ENCODE measurements at regions not wholly inside any gene's neighbourhood (a gene's known extent, or its start where the extent isn't known, plus 50 kb on each side); places are given as distances from the start of the nearest gene placed in this dataset.

DNA sequence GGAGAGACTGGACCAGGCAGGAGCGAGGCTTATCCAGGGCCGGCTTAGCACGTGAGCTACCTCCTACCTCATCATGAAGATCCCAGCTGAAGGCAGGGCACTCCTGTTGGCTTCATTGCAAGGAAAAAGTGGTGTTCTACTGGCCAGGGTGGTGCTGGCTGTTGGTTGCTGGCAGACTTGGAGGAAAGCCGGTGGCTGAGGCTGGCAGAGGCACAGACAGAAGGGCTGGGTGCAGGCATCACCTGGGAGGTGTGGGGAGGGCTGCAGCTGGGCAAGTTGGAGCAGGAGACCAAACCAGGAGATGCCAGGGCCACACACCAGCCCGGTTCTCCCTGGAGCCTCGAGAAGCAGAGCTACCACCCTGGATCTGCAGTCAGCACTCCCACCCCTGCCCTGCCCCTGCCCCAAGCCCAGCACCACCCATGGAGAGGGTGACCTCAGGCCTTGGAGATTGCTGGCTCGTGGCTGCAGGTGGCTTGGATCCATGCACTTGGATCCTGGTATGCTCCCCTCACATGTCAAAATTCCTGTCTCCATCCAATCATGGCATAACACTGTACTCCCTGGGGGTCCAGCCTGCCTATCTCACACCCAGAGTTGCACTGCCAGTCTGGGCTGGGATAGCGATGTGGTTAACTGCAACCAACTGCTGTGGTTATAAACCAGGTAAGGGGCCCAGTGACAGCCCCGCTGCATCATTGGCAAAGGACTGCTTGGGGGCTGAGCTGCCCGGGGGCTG, 49.7 kb downstream of the GLI2 start:
- DNase-seq, result no peak

GRCh38 chr2:120786038-120786960, 50.6 kb downstream of the GLI2 start:
- DNase-seq, result no peak

DNA sequence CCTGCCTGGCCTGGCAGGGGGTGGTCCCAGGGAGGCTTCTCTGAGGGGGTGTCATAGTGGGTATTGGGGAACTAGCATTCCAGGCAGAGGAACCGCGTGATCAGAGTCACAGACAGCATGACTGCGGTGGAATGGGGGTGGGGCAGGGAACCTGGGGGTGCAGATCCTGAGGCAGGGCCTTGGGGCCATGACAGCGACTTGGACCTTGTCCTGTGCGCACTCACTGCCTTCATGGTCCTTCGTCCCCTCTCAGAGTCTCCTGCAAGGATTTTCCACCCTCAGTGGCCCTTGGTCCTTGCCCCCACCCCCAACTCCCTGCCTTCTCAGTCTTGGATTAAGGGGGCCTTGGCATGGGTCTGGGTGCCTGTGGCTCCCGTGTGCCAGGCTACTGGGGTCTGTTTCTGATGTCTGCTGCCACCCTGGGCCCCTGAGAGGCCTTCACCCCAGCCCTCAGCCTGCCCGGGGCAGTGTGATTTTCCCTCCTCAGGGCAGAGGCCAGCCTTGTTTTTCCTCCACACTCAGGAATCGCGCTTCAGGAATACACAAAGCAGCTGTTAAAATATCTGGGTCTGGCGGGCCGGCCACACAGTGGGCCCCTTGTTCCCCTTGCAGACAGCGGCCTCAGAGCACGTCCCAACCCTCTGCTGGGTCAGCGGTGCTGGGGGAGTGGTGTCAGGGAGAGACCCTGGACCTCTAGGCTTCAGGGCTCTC, 51.6 kb downstream of the GLI2 start:
- no peak for DNase-seq

GRCh38 chr2:120787822-120788700, 52.4 kb downstream of the GLI2 start:
- no peak for DNase-seq

DNA sequence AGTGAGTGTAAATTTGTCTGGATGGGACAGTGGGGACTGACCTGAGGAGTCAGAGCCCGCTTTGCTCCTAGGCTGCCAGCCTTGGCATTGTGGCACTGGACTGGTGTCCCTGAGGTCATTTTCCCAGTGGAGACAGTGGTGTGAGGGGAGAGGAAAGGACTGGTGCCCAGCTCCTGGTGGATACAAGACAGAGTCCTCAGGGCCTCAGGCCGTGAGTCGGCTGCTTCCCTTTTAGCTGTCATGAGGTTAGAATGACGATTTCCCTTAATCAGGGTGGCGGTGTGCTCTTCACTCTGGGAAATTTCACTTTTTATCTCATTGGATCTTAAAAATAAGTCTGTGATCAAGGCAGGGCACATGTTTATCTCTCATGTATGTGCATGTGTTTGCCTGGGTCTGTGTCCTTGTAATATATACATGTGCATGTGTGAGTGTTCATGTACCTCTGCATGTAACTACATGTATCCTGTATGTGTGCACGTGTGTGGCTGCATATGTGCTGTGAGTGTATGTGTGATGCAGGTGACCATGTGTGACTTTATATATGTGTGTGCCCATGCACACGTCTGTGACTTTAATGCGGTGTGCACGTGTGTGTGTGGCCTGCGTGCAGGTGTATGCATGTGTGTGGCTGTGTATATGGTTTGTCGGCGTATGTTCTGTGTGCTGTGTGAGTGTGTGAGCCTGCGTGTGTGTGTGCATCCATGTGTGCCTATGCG, 55.7 kb downstream of the GLI2 start:
- no peak for DNase-seq

DNA sequence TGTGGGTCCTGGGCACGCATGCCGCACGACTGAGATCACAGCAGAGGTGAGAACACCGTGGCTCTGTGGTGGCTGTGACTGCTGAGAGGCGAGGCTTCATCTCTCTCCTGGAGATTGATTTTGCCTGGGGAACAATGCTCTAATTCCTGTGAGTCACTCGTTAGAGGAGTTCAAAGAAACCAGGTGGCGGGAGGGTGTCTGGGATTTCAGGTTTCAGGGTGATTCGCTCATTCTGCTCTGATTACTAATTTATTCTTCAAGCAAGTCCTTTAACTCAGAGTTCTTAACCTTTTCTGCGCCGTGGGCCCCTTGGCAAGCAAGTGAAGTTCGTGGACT, 56.3 kb downstream of the GLI2 start:
- no peak for DNase-seq

GRCh38 chr2:120793682-120794403, 58.2 kb downstream of the GLI2 start:
- DNase-seq, result no peak

GRCh38 chr2:120794716-120795115, 59.0 kb downstream of the GLI2 start:
- no peak for DNase-seq

DNA sequence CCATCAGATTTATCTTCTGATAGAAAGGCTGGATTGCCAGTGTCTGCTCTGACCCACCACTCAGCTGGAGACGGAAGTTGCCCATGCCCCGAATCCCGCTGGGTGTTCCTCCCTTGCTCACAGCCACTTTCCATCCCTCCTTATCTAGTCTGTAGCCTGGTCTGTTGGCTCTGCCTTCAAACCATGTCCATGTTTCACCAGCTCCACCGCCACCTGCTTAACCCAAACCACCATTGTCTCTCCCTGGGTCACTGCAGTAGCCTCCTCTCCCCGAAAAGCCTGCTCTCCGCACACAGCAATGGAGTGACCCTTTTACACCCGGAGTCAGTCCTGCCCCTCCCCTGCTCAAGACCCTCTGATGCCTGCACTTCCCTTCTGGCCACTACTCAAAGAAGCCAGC, 60.4 kb downstream of the GLI2 start:
- DNase-seq, result no peak

DNA sequence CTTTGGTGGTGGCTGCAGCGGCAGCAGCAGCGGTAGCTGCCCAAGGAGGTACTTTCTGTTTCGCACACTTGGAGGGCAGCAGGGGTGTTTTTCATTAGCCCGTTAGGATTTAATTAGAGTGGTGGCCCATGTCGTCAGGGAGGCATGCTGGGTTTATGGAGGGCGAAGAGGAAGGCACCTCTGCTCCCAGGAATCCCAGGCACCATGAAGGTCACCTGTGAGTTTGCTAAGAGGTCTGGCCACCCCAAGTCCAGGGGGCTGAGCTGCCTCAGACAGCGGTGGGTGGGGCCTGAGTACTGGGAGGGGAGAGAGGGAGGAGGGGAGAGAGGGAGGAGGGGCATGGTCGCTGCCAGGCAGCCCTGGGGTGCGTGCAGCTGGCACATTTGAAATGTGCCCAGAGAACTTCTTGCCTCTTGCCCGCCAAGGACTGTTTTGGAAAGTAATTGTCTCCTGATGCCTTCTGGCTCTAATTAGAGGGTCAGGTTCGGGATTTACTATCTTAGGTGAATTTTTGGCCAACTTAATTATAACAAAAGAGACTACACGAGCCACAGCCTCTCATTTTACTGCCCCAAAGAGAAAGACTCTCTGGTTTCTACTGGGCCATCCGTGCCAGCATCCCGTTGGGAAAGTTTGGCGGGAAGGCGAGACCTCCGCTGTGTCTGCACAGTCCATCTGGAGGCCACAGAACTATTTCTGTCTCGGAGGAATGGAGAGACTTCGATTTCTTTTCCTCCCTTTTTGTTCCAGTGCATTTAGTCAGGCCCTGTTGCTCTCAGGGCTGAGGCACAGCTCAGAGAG, 62.0 kb downstream of the GLI2 start:
- DNase-seq, result no peak

- no peak for DNase-seq
Observed at GRCh38 chr2:120798567-120799247, 63.0 kb downstream of the GLI2 start.

GRCh38 chr2:120802158-120802557, 66.5 kb downstream of the GLI2 start:
- DNase-seq, result no peak

DNA sequence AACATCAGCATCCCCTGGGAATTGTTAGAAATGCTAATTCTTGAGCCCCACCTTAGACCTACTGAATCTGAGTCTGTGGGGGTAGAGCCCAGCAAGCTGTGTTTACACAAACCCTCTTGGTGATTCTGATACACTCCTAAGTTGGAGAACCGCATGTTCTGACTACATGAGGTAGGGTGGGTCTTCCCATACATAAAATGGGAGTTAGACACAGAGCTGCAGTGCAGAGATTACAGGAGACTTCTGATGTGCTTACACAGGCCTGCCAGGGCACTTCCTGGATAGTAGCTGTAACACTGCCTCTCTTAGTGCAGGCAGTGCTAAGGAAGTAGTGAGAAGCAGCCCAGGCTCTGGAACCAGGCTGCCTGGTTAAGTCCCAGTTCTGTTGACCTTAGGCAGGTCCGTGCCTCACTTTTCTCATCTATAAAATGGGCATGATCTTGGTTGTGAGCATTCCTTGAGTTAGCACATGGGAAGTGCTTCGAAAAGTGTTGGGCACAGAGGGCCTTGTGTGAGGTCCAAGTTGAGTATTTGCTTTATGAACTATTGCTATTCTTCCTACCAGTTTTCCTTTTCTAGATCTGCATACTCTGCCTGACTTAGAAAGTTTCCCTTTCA, 67.3 kb downstream of the GLI2 start:
- DNase-seq, result no peak

DNA sequence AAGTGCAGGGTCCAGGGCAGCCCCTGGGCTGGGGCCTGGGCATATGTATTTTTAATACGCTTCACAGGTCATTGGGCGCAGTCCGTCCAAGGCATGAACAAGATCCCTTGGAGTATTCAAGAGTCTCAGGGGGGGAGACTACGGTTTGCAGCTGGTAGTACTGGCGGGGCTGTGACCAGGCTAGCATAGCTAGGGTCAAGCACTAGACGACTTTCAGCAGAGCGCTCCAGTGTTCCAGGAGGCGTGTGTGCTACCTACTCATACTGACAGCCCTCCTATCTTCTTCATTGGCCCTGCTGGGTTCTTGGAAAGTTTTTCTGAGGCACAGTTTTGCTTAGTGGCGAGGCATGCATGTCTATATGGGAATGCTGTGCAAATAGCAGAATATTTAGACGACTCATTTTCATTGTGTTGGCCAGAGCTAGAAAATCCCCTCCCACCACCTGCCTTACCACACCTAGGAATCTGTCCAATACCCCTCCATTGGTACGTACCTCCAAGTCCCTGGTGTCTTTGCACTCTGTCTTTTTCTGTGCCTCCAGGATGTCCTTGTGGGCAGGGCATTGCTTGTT, 68.2 kb downstream of the GLI2 start:
- no peak for DNase-seq

GRCh38 chr2:120804459-120804858, 68.8 kb downstream of the GLI2 start:
- DNase-seq, result no peak

DNA sequence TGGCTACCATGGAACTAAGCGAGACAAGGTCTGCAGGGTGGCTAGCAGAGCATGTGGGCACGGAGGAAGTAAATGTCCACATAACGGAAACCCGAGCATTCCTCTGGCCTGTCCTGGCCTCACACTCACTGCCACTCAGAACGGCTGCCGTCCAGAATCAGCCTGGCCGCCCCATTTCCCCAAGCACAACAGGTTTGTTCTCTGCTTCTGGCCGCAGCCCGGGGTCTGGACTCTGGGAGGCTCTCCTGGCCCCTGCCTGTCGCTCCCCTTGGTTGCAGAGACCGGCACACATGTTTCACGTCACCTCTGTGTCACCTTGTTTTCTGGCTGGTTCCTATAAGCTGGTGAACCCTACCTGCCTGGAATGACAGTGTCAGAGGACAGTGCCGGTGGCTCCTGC, 69.3 kb downstream of the GLI2 start:
- DNase-seq, result no peak

DNA sequence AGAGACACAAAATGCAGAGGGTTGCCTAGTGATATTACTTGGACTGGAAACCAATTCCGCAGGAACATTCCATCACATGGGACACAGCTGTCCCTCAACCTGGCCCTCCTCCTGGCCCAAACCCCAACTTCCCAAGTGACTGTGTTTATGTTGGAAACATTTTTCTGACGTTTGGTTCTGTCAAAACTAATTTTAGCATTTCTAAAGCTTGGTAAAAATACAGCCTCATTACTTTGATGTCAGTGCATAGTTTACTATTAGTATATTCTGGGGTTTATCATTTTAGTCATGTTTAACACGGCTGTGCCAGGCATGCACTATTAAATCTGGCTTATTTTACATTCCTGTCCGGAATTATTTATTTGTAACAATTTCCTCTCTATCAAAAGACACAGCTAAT, 69.9 kb downstream of the GLI2 start:
- DNase-seq, result no peak

- DNase-seq, result no peak
Observed at GRCh38 chr2:120807751-120808150, 72.1 kb downstream of the GLI2 start.

GRCh38 chr2:120809151-120809550, 73.5 kb downstream of the GLI2 start:
- DNase-seq, result no peak
